SK-N-SH (cell line): ENCODE measurements at regions not wholly inside any gene's neighbourhood (a gene's known extent, or its start where the extent isn't known, plus 50 kb on each side); places are given as distances from the start of the nearest gene placed in this dataset.

ENCODE experiments used
- MEF2A ChIP-seq: IDR thresholded peaks from 2 replicates; pipeline ENCODE4 v1.4.0; 2012; ENCODE audit warnings: low read depth, borderline replicate concordance
- POLR2AphosphoS5 ChIP-seq: IDR thresholded peaks from 2 replicates; pipeline ENCODE4 v1.6.1; 2012; ENCODE audit warnings: low read depth, low read length
- USF2 ChIP-seq: fragments of 150-350 bp; IDR thresholded peaks from 2 replicates; pipeline ENCODE4 v1.6.1; 2017; ENCODE audit warnings: antibody characterized with exemption, low read length, low read depth, borderline replicate concordance
- YY1 ChIP-seq: IDR thresholded peaks from 2 replicates; pipeline ENCODE4 v1.4.0; 2012; ENCODE audit warnings: low read depth, mild to moderate bottlenecking
- TF ChIP-seq, protein P1 (sequence below): fragments of 200-600 bp; sonication (generic); IDR thresholded peaks from 2 replicates; pipeline ENCODE4 v1.6.1; 2017; ENCODE audit warnings: antibody characterized with exemption, mild to moderate bottlenecking, moderate library complexity
- TF ChIP-seq, protein P2 (sequence below): IDR thresholded peaks from 2 replicates; pipeline ENCODE4 v1.4.0; 2012; ENCODE audit warnings: low read depth

GRCh38 chr2:9769171-9770005, 73.9 kb upstream of the TAF1B start:
- no peak for TF ChIP-seq POLR2AphosphoS5
- TF ChIP-seq, protein P1, sequence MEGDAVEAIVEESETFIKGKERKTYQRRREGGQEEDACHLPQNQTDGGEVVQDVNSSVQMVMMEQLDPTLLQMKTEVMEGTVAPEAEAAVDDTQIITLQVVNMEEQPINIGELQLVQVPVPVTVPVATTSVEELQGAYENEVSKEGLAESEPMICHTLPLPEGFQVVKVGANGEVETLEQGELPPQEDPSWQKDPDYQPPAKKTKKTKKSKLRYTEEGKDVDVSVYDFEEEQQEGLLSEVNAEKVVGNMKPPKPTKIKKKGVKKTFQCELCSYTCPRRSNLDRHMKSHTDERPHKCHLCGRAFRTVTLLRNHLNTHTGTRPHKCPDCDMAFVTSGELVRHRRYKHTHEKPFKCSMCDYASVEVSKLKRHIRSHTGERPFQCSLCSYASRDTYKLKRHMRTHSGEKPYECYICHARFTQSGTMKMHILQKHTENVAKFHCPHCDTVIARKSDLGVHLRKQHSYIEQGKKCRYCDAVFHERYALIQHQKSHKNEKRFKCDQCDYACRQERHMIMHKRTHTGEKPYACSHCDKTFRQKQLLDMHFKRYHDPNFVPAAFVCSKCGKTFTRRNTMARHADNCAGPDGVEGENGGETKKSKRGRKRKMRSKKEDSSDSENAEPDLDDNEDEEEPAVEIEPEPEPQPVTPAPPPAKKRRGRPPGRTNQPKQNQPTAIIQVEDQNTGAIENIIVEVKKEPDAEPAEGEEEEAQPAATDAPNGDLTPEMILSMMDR: no peak
- TF ChIP-seq, protein P2, sequence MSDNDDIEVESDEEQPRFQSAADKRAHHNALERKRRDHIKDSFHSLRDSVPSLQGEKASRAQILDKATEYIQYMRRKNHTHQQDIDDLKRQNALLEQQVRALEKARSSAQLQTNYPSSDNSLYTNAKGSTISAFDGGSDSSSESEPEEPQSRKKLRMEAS: no peak
- no peak for TF ChIP-seq MEF2A
- no peak for TF ChIP-seq USF2
- no peak for TF ChIP-seq YY1
